Uterus (tissue), 3 donors: ENCODE measurements at regions not wholly inside any gene's neighbourhood (a gene's known extent, or its start where the extent isn't known, plus 50 kb on each side); places are given as distances from the start of the nearest gene placed in this dataset.

Source experiments
- DNase-seq, 2 donors: peaks; one replicate each; pipeline ENCODE4 v3.0.0-alpha.2; 2019 to 2020
- H3K27ac ChIP-seq, 2 donors: fragments of 200-600 bp; sonication (generic); 1 replicate in 1 of 2; 2 replicates in 1 of 2; pipeline ENCODE4 v1.5.1; 2016 to 2018
- H3K27me3 ChIP-seq, 2 donors: fragments of 200-600 bp; sonication (generic); one replicate each; pipeline ENCODE4 v1.5.1; 2018 to 2019; ENCODE audit warnings: control low read depth in 1 of 2
- H3K36me3 ChIP-seq, 2 donors: fragments of 200-600 bp; sonication (generic); one replicate each; pipeline ENCODE4 v1.5.1; 2019; ENCODE audit warnings: control low read depth in 1 of 2
- H3K4me1 ChIP-seq, 2 donors: fragments of 200-600 bp; sonication (generic); one replicate each; pipeline ENCODE4 v1.5.1; 2018 to 2019; ENCODE audit warnings: control low read depth in 1 of 2
- H3K4me3 ChIP-seq, 2 donors: fragments of 200-600 bp; sonication (generic); 1 replicate in 1 of 2; 2 replicates in 1 of 2; pipeline ENCODE4 v1.5.1; 2018 to 2019; ENCODE audit warnings: mild to moderate bottlenecking in 1 of 2
- H3K9me3 ChIP-seq, 2 donors: fragments of 200-600 bp; sonication (generic); one replicate each; pipeline ENCODE4 v1.5.1; 2019; ENCODE audit warnings: control low read depth in 1 of 2
- POLR2A ChIP-seq, 2 donors: fragments of 450-650 bp; IDR thresholded peaks; one replicate each; pipeline ENCODE4 v1.6.1; 2016; ENCODE audit warnings: antibody characterized with exemption in 2 of 2, mild to moderate bottlenecking in 1 of 2, moderate library complexity in 1 of 2
- intact Hi-C: fragments of 100-400 bp; cut with DNase I; formaldehyde crosslinking; loops from one replicate; pipeline ENCODE4 v1.15.1; 2023; ENCODE audit warnings: low total_unique reads
- TF ChIP-seq, protein P1 (sequence below), 4 experiments: fragments of 200-600 bp in 2 of 4; fragments of 450-650 bp in 2 of 4; sonication (generic) in 2 of 4; IDR thresholded peaks; one replicate each; pipeline ENCODE4 v1.5.1; 2016 to 2019; ENCODE audit warnings: antibody characterized with exemption in 4 of 4, mild to moderate bottlenecking in 2 of 4, moderate library complexity in 1 of 4
- donor health status: DM: yes; HTN: yes; CAD: no.

DNA sequence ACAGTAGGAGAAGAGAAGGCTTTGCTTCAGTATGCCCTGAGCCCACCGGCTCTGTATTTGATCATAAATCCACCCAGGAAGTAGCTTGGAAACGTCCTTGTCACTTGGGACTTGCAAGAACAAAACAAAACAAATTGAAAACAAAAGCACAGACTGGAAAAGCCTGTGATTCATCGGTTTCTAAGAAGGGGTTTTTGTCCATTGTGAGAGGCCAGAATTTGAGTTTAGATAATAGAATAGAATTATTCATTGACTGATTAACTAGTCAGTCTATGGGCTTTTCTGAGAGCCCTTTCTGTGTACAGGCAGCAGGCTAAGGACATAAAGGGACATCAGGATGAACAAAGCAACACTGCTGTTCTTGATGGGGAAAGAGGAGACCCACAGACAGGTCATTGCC, 424.8 kb downstream of the IRX1 start:
- Histone ChIP-seq H3K36me3 (no peaks in the 10 kb centered on the region), H3K27me3 (no peaks in the 10 kb centered on the region), H3K4me3 (no peak overlapping the region), H3K9me3 (no peaks in the 10 kb centered on the region), H3K4me1 (no peaks in the 10 kb centered on the region), H3K27ac (peak overlapping the region in 1 of 2 donors; percentile 37)
- no peak for TF ChIP-seq POLR2A (IDR thresholded peaks at IDR 0.05)
- TF ChIP-seq, protein P1, sequence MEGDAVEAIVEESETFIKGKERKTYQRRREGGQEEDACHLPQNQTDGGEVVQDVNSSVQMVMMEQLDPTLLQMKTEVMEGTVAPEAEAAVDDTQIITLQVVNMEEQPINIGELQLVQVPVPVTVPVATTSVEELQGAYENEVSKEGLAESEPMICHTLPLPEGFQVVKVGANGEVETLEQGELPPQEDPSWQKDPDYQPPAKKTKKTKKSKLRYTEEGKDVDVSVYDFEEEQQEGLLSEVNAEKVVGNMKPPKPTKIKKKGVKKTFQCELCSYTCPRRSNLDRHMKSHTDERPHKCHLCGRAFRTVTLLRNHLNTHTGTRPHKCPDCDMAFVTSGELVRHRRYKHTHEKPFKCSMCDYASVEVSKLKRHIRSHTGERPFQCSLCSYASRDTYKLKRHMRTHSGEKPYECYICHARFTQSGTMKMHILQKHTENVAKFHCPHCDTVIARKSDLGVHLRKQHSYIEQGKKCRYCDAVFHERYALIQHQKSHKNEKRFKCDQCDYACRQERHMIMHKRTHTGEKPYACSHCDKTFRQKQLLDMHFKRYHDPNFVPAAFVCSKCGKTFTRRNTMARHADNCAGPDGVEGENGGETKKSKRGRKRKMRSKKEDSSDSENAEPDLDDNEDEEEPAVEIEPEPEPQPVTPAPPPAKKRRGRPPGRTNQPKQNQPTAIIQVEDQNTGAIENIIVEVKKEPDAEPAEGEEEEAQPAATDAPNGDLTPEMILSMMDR (IDR thresholded peaks at IDR 0.05): no peak
- DNase-seq: no peak
- intact Hi-C loops: no loop called here

DNA sequence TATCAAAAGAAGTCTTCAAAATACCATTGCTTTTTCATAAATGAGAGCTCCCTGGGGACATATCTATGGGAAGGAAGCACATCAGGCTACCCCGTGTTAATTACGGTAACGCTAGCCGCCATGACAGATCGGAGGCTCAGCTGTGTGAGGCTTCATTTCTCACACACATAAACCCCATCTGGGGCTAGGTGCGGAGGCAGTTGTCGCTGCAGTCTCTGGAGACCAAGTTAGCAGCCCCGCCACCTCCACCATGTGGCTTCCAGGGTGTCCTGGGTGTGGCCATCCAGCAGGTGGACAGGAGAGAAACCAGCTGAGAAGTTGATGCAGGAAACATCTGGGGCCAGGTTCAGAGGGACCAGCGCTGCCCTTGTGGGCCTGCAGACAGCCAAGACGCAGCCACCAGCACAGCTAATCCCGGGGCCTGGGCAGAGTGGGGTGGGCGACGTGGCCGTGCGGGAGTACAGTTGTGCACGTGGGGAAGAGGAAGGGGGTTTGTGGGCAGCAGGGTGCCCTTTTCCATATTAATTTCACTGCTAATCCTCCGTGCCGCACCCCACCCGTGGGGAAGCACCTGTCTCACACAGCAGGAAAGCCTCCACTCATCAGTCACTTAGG, 426.5 kb downstream of the IRX1 start:
- H3K27me3 ChIP-seq: no peaks in the 10 kb centered on the region
- TF ChIP-seq, protein P1 (IDR thresholded peaks at IDR 0.05): no peak
- TF ChIP-seq POLR2A (IDR thresholded peaks at IDR 0.05): no peak
- no peaks in the 10 kb centered on the region for H3K9me3 ChIP-seq
- DNase-seq: no peak
- H3K4me1 ChIP-seq: no peaks in the 10 kb centered on the region
- H3K27ac ChIP-seq: no peak overlapping the region
- no peak overlapping the region for H3K4me3 ChIP-seq
- intact Hi-C loops: no loop called here
- H3K36me3 ChIP-seq: no peaks in the 10 kb centered on the region

DNA sequence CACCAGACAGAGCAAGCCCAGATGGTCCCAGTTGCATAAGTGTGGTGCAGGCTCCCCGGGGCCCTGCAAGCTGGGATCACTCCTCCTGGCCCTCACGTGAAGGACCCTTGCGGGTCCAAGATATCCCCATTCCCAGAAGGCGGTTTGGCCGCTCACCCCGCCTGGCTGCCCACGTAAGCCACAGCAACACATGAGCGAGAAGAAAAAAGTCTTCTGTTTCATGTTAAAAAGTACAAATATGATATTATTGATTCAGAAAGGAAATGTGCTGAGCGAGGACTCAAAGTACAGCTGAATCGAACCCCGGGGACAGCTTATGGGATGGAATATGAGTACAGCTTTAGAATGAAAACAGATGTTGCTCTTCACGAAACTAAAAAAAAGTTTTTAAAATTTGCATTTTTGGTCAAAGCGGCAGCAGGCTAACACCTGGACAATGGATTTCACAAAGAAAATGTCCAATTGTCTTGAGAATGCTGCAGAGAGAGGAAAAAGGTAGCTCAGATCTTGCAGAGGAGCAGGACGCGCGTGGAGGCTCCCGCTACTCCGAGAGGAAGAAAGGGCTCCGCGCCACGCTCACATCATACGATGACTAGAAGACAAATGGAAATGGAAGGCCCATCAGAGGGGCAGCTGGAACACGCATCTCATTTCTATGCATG, 427.6 kb downstream of the IRX1 start:
- DNase-seq: no peak
- intact Hi-C loops: no loop called here

GRCh38 chr5:4023753-4024335, 428.2 kb downstream of the IRX1 start:
- TF ChIP-seq POLR2A (IDR thresholded peaks at IDR 0.05): no peak
- TF ChIP-seq, protein P1 (IDR thresholded peaks at IDR 0.05): no peak
- H3K4me1 ChIP-seq: no peaks in the 10 kb centered on the region
- no peaks in the 10 kb centered on the region for H3K9me3 ChIP-seq
- H3K27ac ChIP-seq: no peak overlapping the region
- H3K36me3 ChIP-seq: no peaks in the 10 kb centered on the region
- H3K27me3 ChIP-seq: no peaks in the 10 kb centered on the region
- no peak overlapping the region for H3K4me3 ChIP-seq
- DNase-seq: no peak
- intact Hi-C loops: no loop called here

More for the DNA sequence above, 427.6 kb downstream of the IRX1 start:
- Histone ChIP-seq H3K9me3 (no peaks in the 10 kb centered on the region), H3K27me3 (no peaks in the 10 kb centered on the region), H3K36me3 (no peaks in the 10 kb centered on the region), H3K4me3 (no peak overlapping the region), H3K27ac (no peak overlapping the region), H3K4me1 (no peaks in the 10 kb centered on the region)
- TF ChIP-seq, protein P1 (IDR thresholded peaks at IDR 0.05): no peak
- no peak for TF ChIP-seq POLR2A (IDR thresholded peaks at IDR 0.05)

DNA sequence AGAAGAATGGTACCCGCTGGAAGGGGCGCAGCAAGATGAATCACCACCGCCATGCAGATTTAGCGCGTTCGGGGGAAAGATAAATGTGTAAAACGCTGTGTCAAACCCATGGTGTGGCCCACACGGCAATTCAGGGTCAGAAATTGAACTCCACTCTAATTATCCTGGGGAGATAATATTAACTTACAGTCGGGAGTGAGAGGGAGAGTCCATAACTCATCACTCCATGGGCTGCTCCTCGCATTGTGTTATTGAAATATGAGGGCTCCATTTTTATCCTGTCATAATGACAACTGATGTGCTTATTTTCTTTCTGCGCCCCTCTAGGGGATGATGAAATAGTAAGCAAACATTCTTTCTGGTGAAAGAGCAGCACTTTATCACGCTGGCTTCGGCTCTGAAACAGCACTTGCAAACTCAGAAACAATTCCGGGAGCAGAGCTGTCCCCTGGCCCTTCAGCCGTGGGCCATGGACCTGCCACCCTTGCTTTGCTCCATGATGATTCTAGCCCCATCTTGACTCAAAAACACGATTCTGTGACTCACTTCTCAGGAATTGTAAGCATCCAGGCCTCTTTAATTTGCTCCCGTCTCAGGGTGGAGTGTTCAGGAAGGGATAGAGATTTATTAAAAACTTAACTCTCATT, 431.6 kb downstream of the IRX1 start:
- Histone ChIP-seq H3K4me1 (no peaks in the 10 kb centered on the region), H3K36me3 (no peaks in the 10 kb centered on the region), H3K27me3 (no peaks in the 10 kb centered on the region), H3K4me3 (no peak overlapping the region), H3K27ac (no peak overlapping the region), H3K9me3 (no peaks in the 10 kb centered on the region)
- intact Hi-C loops: no loop called here
- no peak for DNase-seq
- no peak for TF ChIP-seq POLR2A (IDR thresholded peaks at IDR 0.05)
- TF ChIP-seq, protein P1 (IDR thresholded peaks at IDR 0.05): no peak
